M059J (cell line): ENCODE measurements at regions not wholly inside any gene's neighbourhood (a gene's known extent, or its start where the extent isn't known, plus 50 kb on each side); places are given as distances from the start of the nearest gene placed in this dataset.

Source experiments
- DNase-seq: peaks from one replicate; pipeline ENCODE4 v3.0.0-alpha.2; 2012; ENCODE audit warnings: low read depth

DNA sequence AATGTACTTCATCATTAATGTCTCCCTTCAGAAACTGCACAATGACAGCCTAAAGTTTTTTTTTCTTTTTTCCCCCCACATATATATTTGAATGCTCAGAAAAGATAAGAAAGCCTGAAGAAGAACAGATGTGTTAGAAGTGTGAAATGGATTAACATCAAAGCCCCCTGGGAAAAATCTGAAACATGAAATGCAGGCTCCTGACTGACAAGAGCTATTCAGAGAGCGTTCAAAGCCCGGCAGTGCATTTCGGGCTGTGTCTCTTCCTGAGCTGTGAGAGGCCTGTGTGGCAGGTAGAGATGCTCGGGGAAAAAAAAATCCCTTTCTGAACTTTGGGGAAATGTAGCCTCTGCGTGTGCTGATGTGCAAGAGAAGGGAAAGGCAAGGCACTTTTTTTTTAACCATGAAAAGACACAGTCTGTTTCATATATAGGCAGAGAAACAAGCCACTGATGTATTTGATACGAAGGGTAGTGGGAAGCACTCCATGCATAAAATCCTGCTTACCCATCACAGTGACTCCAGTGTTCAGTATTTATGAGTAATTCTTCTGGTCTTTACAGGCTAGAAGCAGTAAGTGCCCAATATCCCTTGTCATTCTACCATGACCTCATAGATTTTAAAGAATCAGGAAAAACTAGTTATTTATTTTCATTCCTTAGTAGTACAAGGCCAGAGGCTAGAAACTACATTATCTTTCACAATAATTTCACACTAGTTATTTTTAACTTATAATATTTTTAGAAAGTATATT lies 1574.2 kb upstream of the PIK3C3 start:
- peak; percentile 55 for DNase-seq

DNA sequence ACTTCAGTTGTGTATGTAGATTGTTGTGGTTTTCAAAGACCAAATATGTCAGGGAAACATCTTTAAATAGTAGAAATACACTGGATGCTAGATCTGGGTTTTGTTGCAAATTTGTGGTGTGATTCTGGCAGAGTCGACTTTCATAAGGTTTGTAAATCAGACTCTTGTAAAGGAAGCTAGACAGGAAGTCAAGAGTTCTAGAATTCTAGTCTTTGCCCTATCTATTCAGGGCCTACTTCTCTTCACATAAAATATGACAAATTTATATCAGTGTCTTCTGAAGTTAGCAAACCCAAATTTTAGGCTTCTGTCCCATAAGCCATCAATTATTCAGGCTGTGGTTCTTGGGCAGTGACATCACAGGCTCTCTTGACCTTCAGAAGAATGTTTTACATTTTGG lies 1579.2 kb upstream of the PIK3C3 start:
- no peak for DNase-seq

DNA sequence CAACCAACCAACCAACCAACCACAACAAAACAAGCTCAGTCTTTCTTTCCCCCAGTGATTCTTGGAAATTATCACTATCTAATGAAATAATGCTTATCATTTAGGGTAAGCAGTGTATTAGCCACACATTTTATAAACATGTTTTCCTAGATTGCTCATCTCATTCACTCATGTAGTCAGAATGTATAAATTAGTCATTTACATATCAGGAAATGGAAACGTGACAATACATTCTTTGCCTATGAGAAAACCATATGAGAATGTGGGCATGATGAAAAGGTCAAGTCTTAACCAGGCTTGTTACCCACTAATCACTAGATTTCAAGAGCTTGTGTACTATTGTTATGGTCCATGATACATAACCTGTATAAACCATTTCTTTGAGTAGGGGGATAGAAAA lies 1583.4 kb upstream of the PIK3C3 start:
- peak; percentile 85 for DNase-seq

DNA sequence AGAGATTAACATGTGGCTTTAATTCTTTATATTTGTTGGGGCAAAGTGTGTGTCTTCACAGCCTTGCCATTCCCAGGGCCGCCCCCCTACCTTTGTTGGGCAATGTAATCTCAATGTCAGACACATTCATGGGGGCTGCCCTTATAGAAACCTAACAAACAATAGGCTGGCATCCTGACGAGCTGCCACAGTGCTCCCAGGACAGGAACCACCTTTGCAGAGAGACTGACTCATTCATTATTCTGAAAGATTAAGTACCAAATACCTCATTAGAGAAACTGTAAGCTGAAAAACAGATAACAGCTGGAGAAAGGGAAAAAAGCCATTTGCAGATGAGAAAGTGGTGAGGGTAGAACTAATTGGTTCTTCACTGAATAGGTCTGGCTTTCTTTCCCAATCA lies 1587.5 kb upstream of the PIK3C3 start:
- DNase-seq = no peak

DNA sequence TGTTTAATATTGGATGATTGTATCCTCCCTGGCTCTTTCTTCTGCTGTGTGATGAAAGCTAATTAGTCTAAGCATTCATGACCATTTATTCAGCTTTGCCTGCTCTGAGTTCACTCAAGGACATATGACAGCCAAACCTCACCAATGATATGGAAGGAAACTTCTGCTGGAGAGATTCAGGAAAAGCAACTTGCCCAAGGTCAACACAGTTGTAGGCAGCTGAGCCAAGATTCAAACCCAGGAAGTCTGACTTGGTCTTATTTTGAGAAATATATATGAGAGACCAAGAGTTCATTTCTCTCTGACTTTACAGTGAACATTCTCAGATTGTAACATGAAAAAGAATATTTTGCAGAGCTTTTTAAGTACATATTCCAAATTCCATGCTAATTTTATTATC lies 1588.5 kb upstream of the PIK3C3 start:
- no peak for DNase-seq

DNA sequence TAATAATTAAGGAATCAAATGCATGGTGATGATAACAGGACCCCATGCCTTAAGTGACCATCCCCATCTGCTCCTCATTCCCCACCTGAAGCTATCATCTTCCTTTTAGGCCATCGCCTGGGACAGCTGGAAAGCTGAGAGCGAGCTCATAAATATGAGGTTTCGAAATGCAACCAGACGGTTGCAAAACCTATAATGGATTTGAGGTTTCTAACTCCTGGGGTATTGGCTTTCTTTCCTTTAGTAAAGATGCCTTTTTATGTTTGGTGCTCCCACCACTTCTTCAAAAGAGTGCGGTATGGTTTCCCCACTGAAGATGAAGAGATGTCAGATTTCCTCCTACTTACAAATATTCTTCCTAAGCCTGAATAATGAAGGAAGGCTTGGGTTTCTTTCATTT lies 1589.5 kb upstream of the PIK3C3 start:
- no peak for DNase-seq

DNA sequence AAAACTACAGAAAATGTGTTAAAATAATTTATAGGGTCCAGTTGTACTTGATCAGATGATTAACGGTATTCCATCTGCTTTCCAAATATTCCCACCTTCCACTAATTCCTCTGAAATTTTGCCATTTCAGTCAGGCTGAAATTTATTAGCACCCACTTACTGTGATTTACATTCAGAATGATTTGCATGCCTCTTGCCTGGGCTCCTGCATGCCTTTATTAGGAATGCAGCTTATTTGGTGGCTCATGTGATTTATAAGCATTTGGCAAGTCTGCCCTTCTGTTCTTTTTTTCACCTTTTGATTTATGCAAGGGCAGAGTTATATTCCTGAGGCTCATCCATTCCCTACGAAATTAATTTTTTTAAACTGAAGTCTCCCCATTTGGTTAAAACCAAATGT lies 1594.5 kb upstream of the PIK3C3 start:
- no peak for DNase-seq

DNA sequence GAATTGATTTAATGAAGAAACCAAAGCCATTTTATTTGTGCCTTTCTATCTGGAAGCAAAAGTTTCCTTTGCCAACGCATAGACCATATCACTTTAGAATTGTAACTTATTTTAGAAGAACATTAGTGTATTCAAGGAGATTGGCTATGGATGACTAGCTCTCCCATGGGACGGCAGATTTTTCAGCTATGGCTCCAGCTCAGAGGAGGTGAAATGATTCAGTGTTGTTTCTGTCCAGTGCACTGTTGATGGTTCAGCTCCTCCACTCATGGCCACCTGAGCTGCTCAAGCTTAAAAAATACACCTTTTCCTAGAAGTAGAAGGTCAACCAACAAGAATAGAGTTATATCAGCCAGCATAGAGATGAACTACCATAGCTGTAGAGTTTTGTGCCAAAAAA lies 1597.5 kb upstream of the PIK3C3 start:
- no peak for DNase-seq

DNA sequence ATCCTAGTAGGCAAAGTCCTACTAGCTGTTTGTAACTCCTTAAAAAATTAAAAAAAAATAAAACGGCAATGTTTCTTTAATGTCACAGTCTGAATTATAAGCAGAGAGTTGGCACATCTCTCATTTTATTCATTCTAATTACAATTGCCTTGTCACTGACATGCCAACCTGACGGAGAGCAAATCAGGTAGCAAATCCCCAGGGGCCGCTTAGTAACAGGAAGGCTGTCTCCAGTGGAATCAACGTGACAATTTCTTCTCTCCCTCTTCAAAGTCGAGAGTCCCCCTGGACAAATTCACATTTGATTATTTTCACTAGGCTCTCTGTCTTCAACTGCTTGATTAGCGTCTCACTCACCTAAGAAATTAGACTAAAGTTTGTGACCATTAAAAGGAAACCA lies 1598.9 kb upstream of the PIK3C3 start:
- no peak for DNase-seq

DNA sequence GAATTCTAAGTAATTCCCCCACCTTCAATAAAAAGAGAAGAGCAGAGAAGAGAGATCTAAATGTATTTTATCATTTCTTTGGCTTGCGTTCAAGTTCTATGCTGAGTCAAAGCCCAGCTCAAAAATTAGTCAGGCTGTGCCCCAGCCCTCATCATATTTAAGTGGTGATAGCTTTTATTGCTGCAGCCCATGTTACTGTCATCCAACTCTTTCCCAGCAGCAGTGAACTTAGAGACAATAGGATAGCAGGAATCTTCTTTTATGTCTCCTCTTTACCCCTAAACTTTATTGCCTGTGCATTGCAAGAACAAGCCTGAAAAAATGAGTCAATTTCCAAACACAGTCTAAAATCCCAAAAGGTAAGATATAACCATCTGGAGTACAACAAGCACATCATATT lies 1599.3 kb upstream of the PIK3C3 start:
- DNase-seq = peak; percentile 57

DNA sequence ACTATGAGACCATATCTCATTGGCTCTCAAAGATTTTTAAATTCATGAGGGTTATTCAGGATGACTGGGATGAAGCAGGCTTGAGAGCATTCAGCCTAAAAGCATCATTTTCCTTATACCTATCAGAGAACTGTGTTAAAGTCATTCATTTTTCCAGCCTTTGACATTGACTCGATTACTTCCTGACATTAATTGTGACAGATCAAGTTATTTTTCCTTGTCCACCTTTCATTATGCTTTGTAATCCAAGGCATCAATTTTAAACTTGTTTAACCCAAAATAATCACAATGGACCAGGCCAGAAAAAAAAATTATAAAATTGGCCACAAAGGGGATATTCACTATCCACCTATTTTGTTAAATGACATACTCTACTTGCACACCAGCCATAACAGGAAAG lies 1606.8 kb upstream of the PIK3C3 start:
- no peak for DNase-seq

DNA sequence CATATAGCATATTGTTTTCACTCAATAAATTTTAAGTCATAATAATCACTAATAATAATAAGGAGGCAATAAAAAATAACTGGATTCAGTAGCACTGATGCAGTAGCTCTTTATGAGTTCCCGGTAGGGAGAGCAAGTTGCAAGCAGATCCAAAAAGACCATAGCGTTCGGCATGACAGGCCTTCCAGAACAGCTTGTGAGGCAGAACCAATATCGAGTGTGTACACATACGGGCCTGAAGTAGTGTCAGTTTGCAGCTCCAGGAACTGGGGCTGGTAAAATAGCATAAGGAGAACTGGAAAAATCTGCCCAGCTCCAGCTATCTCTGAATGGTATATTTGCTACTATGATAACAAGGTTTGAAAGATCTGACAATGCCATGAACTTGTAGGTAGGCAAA lies 1607.8 kb upstream of the PIK3C3 start:
- DNase-seq = no peak

DNA sequence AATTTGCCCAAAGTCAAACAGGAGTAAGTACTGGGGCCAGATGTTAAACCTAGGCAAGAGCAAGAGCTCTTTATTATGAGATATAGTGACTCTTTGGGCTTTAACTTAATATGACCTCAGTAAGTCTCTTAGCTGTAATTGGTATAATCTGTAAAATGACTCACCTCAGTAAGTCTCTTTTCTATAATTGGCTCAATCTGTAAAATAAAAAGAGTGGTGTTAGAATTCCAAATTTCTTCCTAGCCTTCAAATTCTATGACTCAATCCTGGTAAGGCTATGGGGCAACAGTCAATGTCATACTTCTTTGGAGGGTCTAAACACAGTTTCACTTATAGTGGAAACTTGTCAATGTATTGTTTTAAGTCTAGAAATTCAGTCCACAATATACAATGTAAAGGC lies 1608.9 kb upstream of the PIK3C3 start:
- no peak for DNase-seq

DNA sequence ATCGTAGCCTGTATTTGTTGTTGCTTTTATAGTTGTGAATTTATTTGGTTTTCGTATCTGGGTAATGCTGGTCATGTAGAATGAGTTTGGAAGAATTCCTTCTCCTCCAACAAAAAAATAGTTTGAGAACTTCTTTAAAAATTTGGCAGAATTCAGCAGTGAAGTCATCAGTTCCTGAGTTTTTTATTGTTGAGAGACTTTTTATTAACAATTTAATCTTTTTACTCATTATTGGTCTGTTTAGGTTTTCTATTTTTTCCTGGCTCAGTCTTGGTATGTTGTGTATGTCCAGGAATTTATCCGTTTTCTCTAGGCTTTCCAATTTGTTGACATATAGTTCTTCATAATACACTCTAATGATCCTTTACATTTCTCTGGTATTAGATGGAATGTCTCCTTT lies 1613.3 kb upstream of the PIK3C3 start:
- no peak for DNase-seq

DNA sequence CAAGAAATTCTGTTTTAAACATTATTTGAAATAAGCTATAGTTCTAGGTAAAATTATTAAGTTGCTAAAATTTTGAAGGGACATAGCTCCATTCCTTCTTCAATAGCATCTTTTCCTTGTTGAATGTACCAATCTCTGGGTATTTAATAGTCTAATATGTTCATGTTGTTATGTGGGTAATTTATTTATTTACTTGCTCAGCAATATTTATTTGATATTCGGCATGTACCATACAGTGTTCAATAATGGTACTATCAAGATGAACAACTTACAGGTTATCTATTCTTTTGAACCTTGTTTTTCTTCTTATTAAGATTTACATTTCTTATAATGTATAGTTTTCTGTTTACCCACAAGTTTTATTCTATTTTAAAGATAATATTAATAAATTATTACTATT lies 1616.8 kb upstream of the PIK3C3 start:
- DNase-seq = no peak

DNA sequence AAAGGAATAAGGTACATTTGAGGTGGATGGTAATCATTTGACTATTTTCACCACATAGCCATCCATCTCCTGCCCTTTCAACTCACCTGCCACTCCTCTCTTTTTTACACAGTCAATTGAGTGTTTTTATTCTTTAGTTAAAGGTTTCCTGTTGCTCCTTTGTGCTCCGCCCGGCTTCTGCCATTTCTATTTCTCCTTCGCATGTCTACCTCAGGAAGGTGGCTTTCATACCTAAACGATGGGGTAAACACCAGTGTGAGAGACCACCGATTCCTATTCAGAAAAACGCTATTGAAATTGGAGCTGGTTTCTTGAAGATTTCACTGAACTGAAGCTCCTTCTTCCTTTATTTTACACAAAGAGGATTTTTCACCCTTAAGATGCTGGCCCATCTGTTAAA lies 1628.0 kb upstream of the PIK3C3 start:
- DNase-seq = no peak

DNA sequence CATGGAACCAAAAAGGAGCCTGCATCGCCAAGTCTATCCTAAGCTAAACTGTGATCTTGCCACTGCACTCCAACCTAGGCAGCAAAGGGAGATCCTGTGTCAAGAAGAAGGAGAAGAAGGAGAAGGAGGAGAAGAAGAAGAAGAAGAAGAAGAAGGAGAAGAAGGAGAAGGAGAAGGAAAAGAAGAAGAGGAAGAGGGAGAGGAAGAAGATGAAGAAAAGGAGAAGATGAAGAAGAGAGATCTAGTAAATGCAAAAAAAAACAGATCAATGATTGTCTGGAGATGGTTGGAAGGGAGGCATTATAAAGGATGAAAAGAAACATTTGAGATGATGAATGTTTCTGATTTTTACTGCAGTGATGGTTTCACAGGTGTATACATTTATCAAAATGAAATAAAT lies 1629.0 kb upstream of the PIK3C3 start:
- no peak for DNase-seq

DNA sequence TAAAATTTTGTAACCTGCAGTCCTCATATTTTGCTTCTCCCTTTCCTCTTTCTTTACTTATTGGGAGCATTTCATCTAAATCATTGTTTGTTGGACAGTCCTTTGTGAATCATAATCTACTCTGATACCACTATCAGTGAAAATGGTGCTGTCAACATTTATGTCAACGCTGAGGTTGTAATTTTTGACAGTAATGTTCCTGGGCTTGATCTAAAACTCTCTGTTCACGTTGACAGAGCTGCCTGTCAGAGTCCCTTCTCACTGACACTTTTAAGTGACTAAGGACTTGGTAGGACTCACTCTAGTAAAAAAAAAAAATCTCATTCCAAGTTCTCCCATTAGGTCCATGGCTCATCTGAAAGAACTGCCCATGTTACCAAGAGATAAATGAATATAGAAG lies 1640.8 kb upstream of the PIK3C3 start:
- no peak for DNase-seq

DNA sequence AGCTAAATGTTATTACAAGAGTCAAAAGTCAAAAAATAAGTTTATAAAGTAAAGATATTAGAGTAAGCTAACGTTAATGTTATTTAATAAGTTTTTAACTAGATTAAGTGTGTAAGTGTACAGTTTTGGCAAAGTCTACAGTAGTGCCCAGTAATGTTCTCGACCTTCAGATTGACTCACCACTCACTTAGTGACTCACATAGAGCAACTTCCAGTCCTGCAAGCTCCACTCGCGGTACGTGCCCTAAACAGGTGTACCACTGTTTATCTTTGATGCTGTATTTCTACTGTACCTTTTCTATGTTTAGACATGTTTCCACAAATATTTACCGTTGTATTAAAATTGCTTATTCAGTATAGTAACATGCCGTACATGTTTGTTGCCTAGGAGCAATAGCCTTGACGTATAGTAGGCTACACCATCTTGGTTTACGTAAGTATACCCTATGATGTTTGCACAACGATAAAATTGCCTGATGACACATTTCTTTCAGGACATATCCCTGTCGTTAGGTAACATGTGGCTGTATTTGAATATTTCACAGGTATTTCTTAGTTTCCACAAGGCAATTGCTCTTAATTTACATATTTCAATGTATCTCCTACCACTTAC lies 1641.9 kb upstream of the PIK3C3 start:
- DNase-seq = peak; percentile 54

DNA sequence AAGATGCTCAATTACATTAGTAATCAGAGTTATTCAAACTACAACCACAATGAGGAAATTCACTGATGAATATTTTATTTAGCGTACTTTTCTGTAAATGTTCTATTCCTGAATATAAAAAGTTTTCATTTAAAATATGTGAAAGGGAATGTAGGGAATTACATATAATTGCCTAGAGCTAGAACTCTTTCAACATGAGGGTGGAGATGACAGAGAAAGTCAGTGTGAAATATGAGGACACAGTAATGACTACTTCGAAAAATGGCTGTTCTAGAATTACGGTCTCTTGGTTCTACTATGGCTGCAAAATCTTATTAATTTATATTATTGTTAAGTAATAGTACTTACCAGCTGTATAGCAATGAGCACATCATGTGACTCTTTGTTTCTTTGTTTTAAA lies 1647.4 kb upstream of the PIK3C3 start:
- DNase-seq = no peak

DNA sequence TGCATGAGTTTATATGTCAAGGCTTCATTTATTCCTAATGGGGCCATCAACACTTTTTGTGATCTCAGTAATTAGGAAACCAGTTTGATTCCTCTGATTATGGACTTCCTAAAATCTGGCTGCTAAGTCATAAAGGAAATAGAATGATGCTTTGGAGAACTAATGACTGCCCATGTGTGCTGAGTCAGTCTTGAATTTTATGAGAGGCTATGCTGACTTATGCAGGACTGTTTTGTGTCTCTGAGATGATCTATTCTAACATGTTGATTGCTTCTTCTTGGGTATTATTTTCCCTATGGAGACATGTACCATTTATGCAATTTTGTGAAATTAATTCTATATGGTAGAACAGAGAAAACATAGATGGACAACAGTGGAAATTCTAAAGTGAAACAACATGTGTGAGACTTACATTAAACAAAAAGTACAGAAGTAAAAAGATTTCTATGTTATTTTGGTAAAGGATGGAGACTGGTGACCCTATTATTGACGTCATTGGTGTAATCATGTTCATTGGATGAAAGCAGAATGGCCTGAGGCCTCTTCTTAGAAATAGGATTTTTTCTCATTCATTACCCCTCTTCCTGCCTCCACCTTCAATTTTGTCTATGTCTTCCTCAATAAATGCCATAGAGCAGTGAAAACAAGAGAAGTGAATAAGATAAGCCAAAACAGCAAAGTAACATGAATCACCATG lies 1658.2 kb upstream of the PIK3C3 start:
- no peak for DNase-seq

DNA sequence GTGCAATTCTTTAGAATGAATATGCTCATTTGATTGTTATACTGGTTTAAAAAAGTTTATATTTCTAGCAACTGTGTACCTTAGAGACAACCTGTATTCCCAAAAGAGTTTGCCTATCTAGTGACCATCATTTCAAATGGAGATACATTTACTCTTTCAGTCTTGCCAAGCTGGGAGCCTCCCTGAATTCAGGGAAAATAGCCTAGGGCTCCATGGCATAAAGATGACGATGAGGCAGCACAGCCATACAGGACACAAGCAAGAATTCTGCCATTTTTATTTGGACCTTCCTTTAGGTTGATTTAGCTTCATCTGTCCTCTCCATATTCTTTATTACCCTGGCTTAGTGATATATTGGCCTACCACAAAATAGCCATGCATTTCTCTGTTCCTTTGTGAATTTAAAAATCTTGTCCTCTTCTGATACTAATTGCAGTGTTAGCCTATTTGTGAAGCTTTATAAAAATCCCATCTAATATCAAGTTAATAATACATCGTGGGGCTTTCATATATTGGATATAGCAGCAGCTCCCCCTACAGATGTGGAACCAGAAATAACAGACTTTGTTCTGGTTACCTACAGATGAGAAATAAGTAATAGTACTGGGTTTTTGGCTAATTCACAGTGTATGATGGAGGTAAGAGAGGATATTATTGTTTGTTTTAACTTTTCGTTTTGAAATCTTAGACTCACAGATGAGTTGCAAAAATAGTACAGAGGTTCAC lies 1661.9 kb upstream of the PIK3C3 start:
- DNase-seq = peak; percentile 12

DNA sequence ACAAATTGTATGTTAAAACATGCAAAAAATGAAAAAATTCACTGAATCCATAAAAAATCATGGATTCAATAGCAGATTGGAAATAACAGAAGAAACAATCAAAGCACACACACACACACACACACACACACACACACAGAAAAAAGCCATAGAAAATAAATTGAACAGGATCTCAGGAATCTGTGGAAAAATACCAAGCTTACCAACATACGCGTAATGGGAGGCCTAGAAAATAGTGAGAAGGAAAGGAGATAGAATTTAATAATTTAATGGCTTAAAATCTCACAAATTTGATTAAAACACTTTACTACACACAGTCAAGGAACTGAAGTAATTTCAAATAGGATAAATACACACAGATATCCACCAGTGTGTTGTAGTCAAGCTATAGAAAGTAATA lies 1671.5 kb upstream of the PIK3C3 start:
- no peak for DNase-seq
